ENCODE measurements at regions not wholly inside any gene's neighbourhood (a gene's known extent, or its start where the extent isn't known, plus 50 kb on each side); places are given as distances from the start of the nearest gene placed in this dataset.

DNA sequence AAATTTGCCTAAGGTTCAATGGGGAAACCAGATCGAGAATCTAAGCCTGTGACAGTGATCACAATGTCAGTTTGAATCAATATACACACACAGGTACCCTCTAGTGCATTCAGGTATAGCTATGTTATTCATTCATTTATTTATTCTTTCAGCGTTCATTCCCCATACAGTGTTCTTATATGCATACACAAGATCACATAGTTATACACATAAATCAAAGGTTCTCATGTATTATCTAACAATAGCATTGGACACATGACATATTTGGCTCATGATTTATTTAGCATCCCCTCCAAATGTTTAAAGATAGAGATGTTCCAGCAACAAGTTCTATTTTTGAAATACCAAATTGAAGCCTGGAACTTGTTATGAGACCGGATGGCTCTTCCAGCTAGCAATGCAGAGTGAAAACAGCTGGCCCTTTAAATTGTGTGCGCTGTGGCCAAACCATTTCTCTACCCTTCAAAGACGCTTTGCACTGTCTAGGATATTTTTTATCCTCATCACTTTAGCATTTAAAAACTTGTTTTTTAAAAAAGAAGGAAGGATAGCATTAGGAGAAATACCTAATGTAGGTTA lies 131.0 kb downstream of the ATXN3L start:
- TF ChIP-seq, protein P1, sequence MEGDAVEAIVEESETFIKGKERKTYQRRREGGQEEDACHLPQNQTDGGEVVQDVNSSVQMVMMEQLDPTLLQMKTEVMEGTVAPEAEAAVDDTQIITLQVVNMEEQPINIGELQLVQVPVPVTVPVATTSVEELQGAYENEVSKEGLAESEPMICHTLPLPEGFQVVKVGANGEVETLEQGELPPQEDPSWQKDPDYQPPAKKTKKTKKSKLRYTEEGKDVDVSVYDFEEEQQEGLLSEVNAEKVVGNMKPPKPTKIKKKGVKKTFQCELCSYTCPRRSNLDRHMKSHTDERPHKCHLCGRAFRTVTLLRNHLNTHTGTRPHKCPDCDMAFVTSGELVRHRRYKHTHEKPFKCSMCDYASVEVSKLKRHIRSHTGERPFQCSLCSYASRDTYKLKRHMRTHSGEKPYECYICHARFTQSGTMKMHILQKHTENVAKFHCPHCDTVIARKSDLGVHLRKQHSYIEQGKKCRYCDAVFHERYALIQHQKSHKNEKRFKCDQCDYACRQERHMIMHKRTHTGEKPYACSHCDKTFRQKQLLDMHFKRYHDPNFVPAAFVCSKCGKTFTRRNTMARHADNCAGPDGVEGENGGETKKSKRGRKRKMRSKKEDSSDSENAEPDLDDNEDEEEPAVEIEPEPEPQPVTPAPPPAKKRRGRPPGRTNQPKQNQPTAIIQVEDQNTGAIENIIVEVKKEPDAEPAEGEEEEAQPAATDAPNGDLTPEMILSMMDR (IDR thresholded peaks at IDR 0.05) = no peak
- TF ChIP-seq POLR2A (IDR thresholded peaks at IDR 0.05) = no peak
